ENCODE measurements at regions not wholly inside any gene's neighbourhood (a gene's known extent, or its start where the extent isn't known, plus 50 kb on each side); places are given as distances from the start of the nearest gene placed in this dataset.

GRCh38 chr2:217695033-217695520, 307.7 kb downstream of the TNS1 start:
- peak; percentile 95 for DNase-seq (ENCODE audit: low read depth)
- no peak overlapping the region for H3K4me3 ChIP-seq (ENCODE audit: control insufficient read depth, low read depth, low read length)

GRCh38 chr2:217694291-217694690, 308.5 kb downstream of the TNS1 start:
- DNase-seq (ENCODE audit: low read depth), result no peak
- no peak for TF ChIP-seq CTCF (conservative IDR thresholded peaks at IDR 0.05; ENCODE audit: control insufficient read depth, insufficient read depth, low read depth, low read length)
- no peak overlapping the region for H3K4me3 ChIP-seq (ENCODE audit: control insufficient read depth, low read depth, low read length)

More at GRCh38 chr2:217695033-217695520, 307.7 kb downstream of the TNS1 start:
- no peak for TF ChIP-seq CTCF (conservative IDR thresholded peaks at IDR 0.05; ENCODE audit: control insufficient read depth, insufficient read depth, low read depth, low read length)

GRCh38 chr2:217693363-217693762, 309.4 kb downstream of the TNS1 start:
- no peak for TF ChIP-seq CTCF (conservative IDR thresholded peaks at IDR 0.05; ENCODE audit: control insufficient read depth, insufficient read depth, low read depth, low read length)
- no peak overlapping the region for H3K4me3 ChIP-seq (ENCODE audit: control insufficient read depth, low read depth, low read length)
- DNase-seq (ENCODE audit: low read depth), result no peak

- H3K4me3 ChIP-seq (ENCODE audit: control insufficient read depth, low read depth, low read length), result no peak overlapping the region
- no peak for TF ChIP-seq CTCF (conservative IDR thresholded peaks at IDR 0.05; ENCODE audit: control insufficient read depth, insufficient read depth, low read depth, low read length)
- DNase-seq (ENCODE audit: low read depth), result peak; percentile 28
These were observed 310.7 kb downstream of the TNS1 start for GRCh38 chr2:217691920-217692666.

- no peak for TF ChIP-seq CTCF (conservative IDR thresholded peaks at IDR 0.05; ENCODE audit: control insufficient read depth, insufficient read depth, low read depth, low read length)
- DNase-seq (ENCODE audit: low read depth), result no peak
- no peak overlapping the region for H3K4me3 ChIP-seq (ENCODE audit: control insufficient read depth, low read depth, low read length)
These were observed 311.3 kb downstream of the TNS1 start for GRCh38 chr2:217691516-217691915.

GRCh38 chr2:217689053-217689452, 313.7 kb downstream of the TNS1 start:
- no peak for TF ChIP-seq CTCF (conservative IDR thresholded peaks at IDR 0.05; ENCODE audit: control insufficient read depth, insufficient read depth, low read depth, low read length)
- no peak for DNase-seq (ENCODE audit: low read depth)
- no peak overlapping the region for H3K4me3 ChIP-seq (ENCODE audit: control insufficient read depth, low read depth, low read length)
